ENCODE measurements at regions not wholly inside any gene's neighbourhood (a gene's known extent, or its start where the extent isn't known, plus 50 kb on each side); places are given as distances from the start of the nearest gene placed in this dataset.
A peak's percentile ranks its signal among the peaks of the same experiment; 100 is the strongest.

- H3K4me3 ChIP-seq (ENCODE audit: low read depth, low read length): no peak overlapping the region
- no peak for DNase-seq (ENCODE audit: low read depth in 4 of 6, low spot score in 6 of 6)
- H3K4me1 ChIP-seq (ENCODE audit: control insufficient read depth, insufficient read depth, low read length): no peaks in the 10 kb centered on the region
- no CpG with 5 or more reads among the region's 3 CpGs for WGBS (ENCODE audit: insufficient coverage)
- H3K27me3 ChIP-seq (ENCODE audit: control insufficient read depth, insufficient read depth, low read length): no peaks in the 10 kb centered on the region
- H3K9me3 ChIP-seq (ENCODE audit: control insufficient read depth, insufficient read depth, low read length): no peaks in the 10 kb centered on the region
- H3K27ac ChIP-seq (ENCODE audit: low read depth, low read length): no peak overlapping the region
- no peaks in the 10 kb centered on the region for H3K36me3 ChIP-seq (ENCODE audit: control insufficient read depth, insufficient read depth, low read length)
Observed at GRCh38 chr4:181549576-181550188, 693.5 kb upstream of the TENM3 start.

- H3K36me3 ChIP-seq (ENCODE audit: control insufficient read depth, insufficient read depth, low read length): no peaks in the 10 kb centered on the region
- H3K27me3 ChIP-seq (ENCODE audit: control insufficient read depth, insufficient read depth, low read length): no peaks in the 10 kb centered on the region
- no peaks in the 10 kb centered on the region for H3K4me1 ChIP-seq (ENCODE audit: control insufficient read depth, insufficient read depth, low read length)
- H3K4me3 ChIP-seq (ENCODE audit: low read depth, low read length): no peak overlapping the region
- no CpG with 5 or more reads among the region's 1 CpG for WGBS (ENCODE audit: insufficient coverage)
- no peak for DNase-seq (ENCODE audit: low read depth in 4 of 6, low spot score in 6 of 6)
- no peaks in the 10 kb centered on the region for H3K9me3 ChIP-seq (ENCODE audit: control insufficient read depth, insufficient read depth, low read length)
- no peak overlapping the region for H3K27ac ChIP-seq (ENCODE audit: low read depth, low read length)
Observed at GRCh38 chr4:181550381-181550780, 692.8 kb upstream of the TENM3 start.

- Histone ChIP-seq H3K4me1 (ENCODE audit: control insufficient read depth, insufficient read depth, low read length) (no peaks in the 10 kb centered on the region), H3K27ac (ENCODE audit: low read depth, low read length) (no peak overlapping the region), H3K4me3 (ENCODE audit: low read depth, low read length) (no peak overlapping the region), H3K27me3 (ENCODE audit: control insufficient read depth, insufficient read depth, low read length) (no peaks in the 10 kb centered on the region), H3K36me3 (ENCODE audit: control insufficient read depth, insufficient read depth, low read length) (no peaks in the 10 kb centered on the region), H3K9me3 (ENCODE audit: control insufficient read depth, insufficient read depth, low read length) (no peaks in the 10 kb centered on the region)
- 100% methylated on average over 2 of the region's 4 CpGs for WGBS (ENCODE audit: insufficient coverage)
- no peak for DNase-seq (ENCODE audit: low read depth in 4 of 6, low spot score in 6 of 6)
Observed at GRCh38 chr4:181559637-181560036, 683.6 kb upstream of the TENM3 start.

- DNase-seq (ENCODE audit: low read depth in 4 of 6, low spot score in 6 of 6): no peak
- no peak overlapping the region for H3K4me3 ChIP-seq (ENCODE audit: low read depth, low read length)
- no peak overlapping the region for H3K27ac ChIP-seq (ENCODE audit: low read depth, low read length)
- H3K27me3 ChIP-seq (ENCODE audit: control insufficient read depth, insufficient read depth, low read length): no peaks in the 10 kb centered on the region
- H3K36me3 ChIP-seq (ENCODE audit: control insufficient read depth, insufficient read depth, low read length): no peaks in the 10 kb centered on the region
- no CpG with 5 or more reads among the region's 2 CpGs for WGBS (ENCODE audit: insufficient coverage)
- H3K4me1 ChIP-seq (ENCODE audit: control insufficient read depth, insufficient read depth, low read length): no peaks in the 10 kb centered on the region
- H3K9me3 ChIP-seq (ENCODE audit: control insufficient read depth, insufficient read depth, low read length): no peaks in the 10 kb centered on the region
Observed at GRCh38 chr4:181562399-181562798, 680.8 kb upstream of the TENM3 start.

- H3K4me3 ChIP-seq (ENCODE audit: low read depth, low read length): no peak overlapping the region
- no peak overlapping the region for H3K27ac ChIP-seq (ENCODE audit: low read depth, low read length)
- H3K9me3 ChIP-seq (ENCODE audit: control insufficient read depth, insufficient read depth, low read length): no peaks in the 10 kb centered on the region
- H3K4me1 ChIP-seq (ENCODE audit: control insufficient read depth, insufficient read depth, low read length): no peaks in the 10 kb centered on the region
- no peaks in the 10 kb centered on the region for H3K27me3 ChIP-seq (ENCODE audit: control insufficient read depth, insufficient read depth, low read length)
- H3K36me3 ChIP-seq (ENCODE audit: control insufficient read depth, insufficient read depth, low read length): no peaks in the 10 kb centered on the region
- DNase-seq (ENCODE audit: low read depth in 4 of 6, low spot score in 6 of 6): no peak
- WGBS (ENCODE audit: insufficient coverage): 36% methylated on average over 2 of the region's 6 CpGs
Observed at GRCh38 chr4:181564625-181565024, 678.6 kb upstream of the TENM3 start.

- Histone ChIP-seq H3K36me3 (ENCODE audit: control insufficient read depth, insufficient read depth, low read length) (no peaks in the 10 kb centered on the region), H3K4me1 (ENCODE audit: control insufficient read depth, insufficient read depth, low read length) (no peaks in the 10 kb centered on the region), H3K27me3 (ENCODE audit: control insufficient read depth, insufficient read depth, low read length) (no peaks in the 10 kb centered on the region), H3K4me3 (ENCODE audit: low read depth, low read length) (no peak overlapping the region), H3K9me3 (ENCODE audit: control insufficient read depth, insufficient read depth, low read length) (no peaks in the 10 kb centered on the region), H3K27ac (ENCODE audit: low read depth, low read length) (no peak overlapping the region)
- 62% methylated on average over 7 of the region's 7 CpGs for WGBS (ENCODE audit: insufficient coverage)
- DNase-seq (ENCODE audit: low read depth in 4 of 6, low spot score in 6 of 6): peak in 1 of 6 donors; percentile 16
Observed at GRCh38 chr4:181566490-181566889, 676.7 kb upstream of the TENM3 start.

- H3K36me3 ChIP-seq (ENCODE audit: control insufficient read depth, insufficient read depth, low read length): no peaks in the 10 kb centered on the region
- no peaks in the 10 kb centered on the region for H3K4me1 ChIP-seq (ENCODE audit: control insufficient read depth, insufficient read depth, low read length)
- peak in 4 of 6 donors; percentile 1 to 73 (median 36) for DNase-seq (ENCODE audit: low read depth in 4 of 6, low spot score in 6 of 6)
- H3K27ac ChIP-seq (ENCODE audit: low read depth, low read length): no peak overlapping the region
- no CpG with 5 or more reads among the region's 2 CpGs for WGBS (ENCODE audit: insufficient coverage)
- no peaks in the 10 kb centered on the region for H3K9me3 ChIP-seq (ENCODE audit: control insufficient read depth, insufficient read depth, low read length)
- no peak overlapping the region for H3K4me3 ChIP-seq (ENCODE audit: low read depth, low read length)
- H3K27me3 ChIP-seq (ENCODE audit: control insufficient read depth, insufficient read depth, low read length): no peaks in the 10 kb centered on the region
Observed at GRCh38 chr4:181569553-181569952, 673.6 kb upstream of the TENM3 start.

GRCh38 chr4:181578911-181579310, 664.3 kb upstream of the TENM3 start:
- DNase-seq (ENCODE audit: low read depth in 4 of 6, low spot score in 6 of 6): no peak
- H3K27ac ChIP-seq (ENCODE audit: low read depth, low read length): no peak overlapping the region
- WGBS (ENCODE audit: insufficient coverage): 82% methylated on average over 4 of the region's 5 CpGs
- H3K4me3 ChIP-seq (ENCODE audit: low read depth, low read length): no peak overlapping the region
- H3K27me3 ChIP-seq (ENCODE audit: control insufficient read depth, insufficient read depth, low read length): no peaks in the 10 kb centered on the region
- H3K4me1 ChIP-seq (ENCODE audit: control insufficient read depth, insufficient read depth, low read length): no peaks in the 10 kb centered on the region
- no peaks in the 10 kb centered on the region for H3K36me3 ChIP-seq (ENCODE audit: control insufficient read depth, insufficient read depth, low read length)
- H3K9me3 ChIP-seq (ENCODE audit: control insufficient read depth, insufficient read depth, low read length): no peaks in the 10 kb centered on the region

GRCh38 chr4:181579486-181579885, 663.7 kb upstream of the TENM3 start:
- DNase-seq (ENCODE audit: low read depth in 4 of 6, low spot score in 6 of 6): peak in 1 of 6 donors; percentile 57
- no peak overlapping the region for H3K4me3 ChIP-seq (ENCODE audit: low read depth, low read length)
- H3K36me3 ChIP-seq (ENCODE audit: control insufficient read depth, insufficient read depth, low read length): no peaks in the 10 kb centered on the region
- no peaks in the 10 kb centered on the region for H3K4me1 ChIP-seq (ENCODE audit: control insufficient read depth, insufficient read depth, low read length)
- H3K9me3 ChIP-seq (ENCODE audit: control insufficient read depth, insufficient read depth, low read length): no peaks in the 10 kb centered on the region
- H3K27ac ChIP-seq (ENCODE audit: low read depth, low read length): no peak overlapping the region
- no peaks in the 10 kb centered on the region for H3K27me3 ChIP-seq (ENCODE audit: control insufficient read depth, insufficient read depth, low read length)
- no CpG with 5 or more reads among the region's 2 CpGs for WGBS (ENCODE audit: insufficient coverage)

- no peak overlapping the region for H3K4me3 ChIP-seq (ENCODE audit: low read depth, low read length)
- DNase-seq (ENCODE audit: low read depth in 4 of 6, low spot score in 6 of 6): peak in 1 of 6 donors; percentile 49
- no peaks in the 10 kb centered on the region for H3K4me1 ChIP-seq (ENCODE audit: control insufficient read depth, insufficient read depth, low read length)
- no peaks in the 10 kb centered on the region for H3K9me3 ChIP-seq (ENCODE audit: control insufficient read depth, insufficient read depth, low read length)
- H3K36me3 ChIP-seq (ENCODE audit: control insufficient read depth, insufficient read depth, low read length): no peaks in the 10 kb centered on the region
- H3K27ac ChIP-seq (ENCODE audit: low read depth, low read length): no peak overlapping the region
- H3K27me3 ChIP-seq (ENCODE audit: control insufficient read depth, insufficient read depth, low read length): no peaks in the 10 kb centered on the region
- WGBS (ENCODE audit: insufficient coverage): 87% methylated on average over 4 of the region's 4 CpGs
Observed at GRCh38 chr4:181581983-181582382, 661.2 kb upstream of the TENM3 start.

All from spinal cord (tissue), 9 donors.